Hepatocyte (in vitro differentiated cells): ENCODE measurements at regions not wholly inside any gene's neighbourhood (a gene's known extent, or its start where the extent isn't known, plus 50 kb on each side); places are given as distances from the start of the nearest gene placed in this dataset.
"Not testable (repeated sequence)": the region's sequence is repeated elsewhere in the genome, so short reads cannot be mapped to it uniquely, and the experiment has no call there.

Source experiments
- EZH2 ChIP-seq: fragments of 200-600 bp; sonication (generic); IDR thresholded peaks from 2 replicates; pipeline ENCODE4 v1.6.1; 2016; ENCODE audit warnings: antibody characterized with exemption, mild to moderate bottlenecking, borderline replicate concordance
- EZH2phosphoT487 ChIP-seq: fragments of 200-600 bp; sonication (generic); IDR thresholded peaks from one replicate; pipeline ENCODE4 v1.6.1; 2018; ENCODE audit warnings: antibody characterized with exemption, mild to moderate bottlenecking, low read depth, moderate library complexity; ENCODE audit not compliant: unreplicated experiment, severe bottlenecking
- TF ChIP-seq, protein P1 (sequence below): fragments of 200-600 bp; sonication (generic); IDR thresholded peaks from 2 replicates; pipeline ENCODE4 v1.5.1; 2016; ENCODE audit warnings: antibody characterized with exemption, mild to moderate bottlenecking; ENCODE audit not compliant: poor library complexity

DNA sequence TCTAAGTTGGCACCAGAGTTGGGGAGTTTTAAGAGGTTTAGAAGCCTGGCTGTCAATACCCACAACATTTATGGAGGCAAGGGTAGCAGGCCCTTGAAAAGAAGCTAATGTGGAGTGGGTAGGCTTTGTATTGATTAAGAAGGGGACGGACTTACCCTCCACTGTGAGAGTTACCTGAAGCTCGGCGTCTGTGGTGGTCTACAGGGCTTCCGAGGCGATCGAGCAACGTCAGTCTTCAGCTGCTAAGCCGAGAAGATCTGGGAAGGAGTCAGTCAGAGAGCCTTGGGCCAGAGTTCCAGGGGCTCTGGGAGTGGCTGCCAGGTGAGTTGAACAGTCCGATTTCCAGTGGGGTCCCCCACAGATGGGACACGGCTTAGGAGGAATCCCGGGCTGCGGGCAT lies 249.0 kb upstream of the MVB12B start:
- TF ChIP-seq, protein P1, sequence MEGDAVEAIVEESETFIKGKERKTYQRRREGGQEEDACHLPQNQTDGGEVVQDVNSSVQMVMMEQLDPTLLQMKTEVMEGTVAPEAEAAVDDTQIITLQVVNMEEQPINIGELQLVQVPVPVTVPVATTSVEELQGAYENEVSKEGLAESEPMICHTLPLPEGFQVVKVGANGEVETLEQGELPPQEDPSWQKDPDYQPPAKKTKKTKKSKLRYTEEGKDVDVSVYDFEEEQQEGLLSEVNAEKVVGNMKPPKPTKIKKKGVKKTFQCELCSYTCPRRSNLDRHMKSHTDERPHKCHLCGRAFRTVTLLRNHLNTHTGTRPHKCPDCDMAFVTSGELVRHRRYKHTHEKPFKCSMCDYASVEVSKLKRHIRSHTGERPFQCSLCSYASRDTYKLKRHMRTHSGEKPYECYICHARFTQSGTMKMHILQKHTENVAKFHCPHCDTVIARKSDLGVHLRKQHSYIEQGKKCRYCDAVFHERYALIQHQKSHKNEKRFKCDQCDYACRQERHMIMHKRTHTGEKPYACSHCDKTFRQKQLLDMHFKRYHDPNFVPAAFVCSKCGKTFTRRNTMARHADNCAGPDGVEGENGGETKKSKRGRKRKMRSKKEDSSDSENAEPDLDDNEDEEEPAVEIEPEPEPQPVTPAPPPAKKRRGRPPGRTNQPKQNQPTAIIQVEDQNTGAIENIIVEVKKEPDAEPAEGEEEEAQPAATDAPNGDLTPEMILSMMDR = not testable (repeated sequence)
- not testable (repeated sequence) for TF ChIP-seq EZH2, EZH2phosphoT487
